ENCODE measurements at regions not wholly inside any gene's neighbourhood (a gene's known extent, or its start where the extent isn't known, plus 50 kb on each side); places are given as distances from the start of the nearest gene placed in this dataset.
"Not testable (repeated sequence)": the region's sequence is repeated elsewhere in the genome, so short reads cannot be mapped to it uniquely, and the experiment has no call there.

GRCh38 chr10:27319139-27319538 is 78.5 kb upstream of the ACBD5 start:
- TF ChIP-seq CTCF (conservative IDR thresholded peaks at IDR 0.05; ENCODE audit: low read depth, low read length); EZH2phosphoT487 (IDR thresholded peaks at IDR 0.05; ENCODE audit: borderline replicate concordance, low read length); EZH2 (IDR thresholded peaks at IDR 0.05; ENCODE audit: low read length, unreplicated experiment): not testable (repeated sequence)

Data from PC-3 (cell line).